Upper lobe of right lung (tissue), 1 donor: ENCODE measurements at regions not wholly inside any gene's neighbourhood (a gene's known extent, or its start where the extent isn't known, plus 50 kb on each side); places are given as distances from the start of the nearest gene placed in this dataset.
"Not testable (repeated sequence)": the region's sequence is repeated elsewhere in the genome, so short reads cannot be mapped to it uniquely, and the experiment has no call there.

ENCODE experiments used
- ATAC-seq: fragments of 200-7000 bp; cut with Tn5 transposase; one replicate; pipeline ENCODE4 v1.9.1; 2020; ENCODE audit warnings: mild to moderate bottlenecking, moderate library complexity
- DNase-seq: peaks from one replicate; pipeline ENCODE4 v3.0.0-alpha.2; 2020
- H3K27ac ChIP-seq: fragments of 200-600 bp; one replicate; pipeline ENCODE4 v1.8.0; 2022
- H3K27me3 ChIP-seq: fragments of 200-600 bp; one replicate; pipeline ENCODE4 v1.8.0; 2022; ENCODE audit warnings: mild to moderate bottlenecking
- H3K36me3 ChIP-seq: fragments of 200-600 bp; one replicate; pipeline ENCODE4 v1.8.0; 2022
- H3K4me1 ChIP-seq: fragments of 200-600 bp; one replicate; pipeline ENCODE4 v1.8.0; 2022
- H3K4me3 ChIP-seq: fragments of 200-600 bp; one replicate; pipeline ENCODE4 v1.8.0; 2022; ENCODE audit warnings: mild to moderate bottlenecking
- H3K9me3 ChIP-seq: fragments of 200-600 bp; one replicate; pipeline ENCODE4 v1.8.0; 2022
- CTCF ChIP-seq: fragments of 200-600 bp; IDR thresholded peaks from one replicate; pipeline ENCODE4 v1.8.0; 2022; ENCODE audit warnings: antibody characterized with exemption
- intact Hi-C: fragments of 100-400 bp; cut with DNase I; formaldehyde crosslinking; loops from one replicate; pipeline ENCODE4 v1.11.0; 2022
- donor health status: DM: no; HTN: yes; CAD: no; lungs with severe emphysema.

GRCh38 chr6:63014290-63014689, 197.0 kb upstream of the FKBP1C start:
- no peaks in the 10 kb centered on the region for H3K4me1 ChIP-seq
- intact Hi-C loops: no loop called here
- H3K36me3 ChIP-seq: no peaks in the 10 kb centered on the region
- no peak for TF ChIP-seq CTCF
- no peaks in the 10 kb centered on the region for H3K9me3 ChIP-seq
- no peak overlapping the region for H3K4me3 ChIP-seq
- ATAC-seq: no peak
- no peaks in the 10 kb centered on the region for H3K27me3 ChIP-seq
- DNase-seq: no peak
- no peak overlapping the region for H3K27ac ChIP-seq

- no peak for ATAC-seq
- H3K4me1 ChIP-seq: no peaks in the 10 kb centered on the region
- intact Hi-C loops: no loop called here
- H3K36me3 ChIP-seq: no peaks in the 10 kb centered on the region
- no peak for DNase-seq
- H3K27ac ChIP-seq: no peak overlapping the region
- H3K4me3 ChIP-seq: no peak overlapping the region
- TF ChIP-seq CTCF: no peak
- H3K9me3 ChIP-seq: no peaks in the 10 kb centered on the region
- H3K27me3 ChIP-seq: no peaks in the 10 kb centered on the region
Measured at GRCh38 chr6:63022631-63023030, 188.6 kb upstream of the FKBP1C start.

- H3K27me3 ChIP-seq: no peaks in the 10 kb centered on the region
- H3K4me3 ChIP-seq: no peak overlapping the region
- H3K27ac ChIP-seq: no peak overlapping the region
- no peaks in the 10 kb centered on the region for H3K4me1 ChIP-seq
- intact Hi-C loops: no loop called here
- no peak for TF ChIP-seq CTCF
- ATAC-seq (no peak), DNase-seq (no peak)
- no peaks in the 10 kb centered on the region for H3K36me3 ChIP-seq
- no peaks in the 10 kb centered on the region for H3K9me3 ChIP-seq
Measured at GRCh38 chr6:63023726-63024125, 187.5 kb upstream of the FKBP1C start.

GRCh38 chr6:63049216-63049615, 162.1 kb upstream of the FKBP1C start:
- Histone ChIP-seq H3K36me3 (no peaks in the 10 kb centered on the region), H3K4me3 (no peak overlapping the region), H3K4me1 (no peaks in the 10 kb centered on the region), H3K27me3 (no peaks in the 10 kb centered on the region), H3K9me3 (no peaks in the 10 kb centered on the region), H3K27ac (no peak overlapping the region)
- no peak for TF ChIP-seq CTCF
- intact Hi-C loops: no loop called here
- ATAC-seq: no peak
- DNase-seq: no peak

- intact Hi-C loops, H3K36me3 ChIP-seq, DNase-seq, H3K9me3 ChIP-seq, ATAC-seq, H3K4me3 ChIP-seq, H3K27ac ChIP-seq, H3K27me3 ChIP-seq, H3K4me1 ChIP-seq: not testable (repeated sequence)
Measured at GRCh38 chr6:63053206-63053605, 158.1 kb upstream of the FKBP1C start.

GRCh38 chr6:63058601-63059000, 152.7 kb upstream of the FKBP1C start:
- no peaks in the 10 kb centered on the region for H3K36me3 ChIP-seq

More at GRCh38 chr6:63058601-63059000, 152.7 kb upstream of the FKBP1C start:
- TF ChIP-seq CTCF: no peak
- intact Hi-C loops: no loop called here
- H3K27me3 ChIP-seq: no peaks in the 10 kb centered on the region
- H3K4me1 ChIP-seq: no peaks in the 10 kb centered on the region
- no peak for DNase-seq
- no peak for ATAC-seq
- no peak overlapping the region for H3K4me3 ChIP-seq
- H3K27ac ChIP-seq: no peak overlapping the region
- H3K9me3 ChIP-seq: no peaks in the 10 kb centered on the region
